ENCODE measurements at regions not wholly inside any gene's neighbourhood (a gene's known extent, or its start where the extent isn't known, plus 50 kb on each side); places are given as distances from the start of the nearest gene placed in this dataset.

DNA sequence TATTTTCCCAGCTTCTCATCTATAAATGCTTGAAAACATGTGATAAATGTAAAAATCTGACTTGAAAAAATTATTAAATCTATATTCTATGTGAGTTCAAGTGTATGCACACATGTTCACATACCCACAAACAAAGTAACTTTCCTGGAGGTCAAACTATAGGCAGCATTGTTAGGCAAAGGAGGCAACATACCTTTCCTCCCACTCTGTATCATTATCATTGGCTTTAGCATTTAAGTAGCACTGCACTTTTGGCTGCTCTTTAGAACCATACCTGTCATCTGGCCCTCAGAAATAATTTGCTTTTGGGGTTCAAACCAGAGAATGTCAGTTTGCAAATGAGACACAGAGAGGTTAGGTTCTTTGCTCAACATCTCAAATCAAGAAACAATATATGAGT is 102.4 kb upstream of the CCDC196 start:
- intact Hi-C loops (cut with micrococcal nuclease): no loop called here

DNA sequence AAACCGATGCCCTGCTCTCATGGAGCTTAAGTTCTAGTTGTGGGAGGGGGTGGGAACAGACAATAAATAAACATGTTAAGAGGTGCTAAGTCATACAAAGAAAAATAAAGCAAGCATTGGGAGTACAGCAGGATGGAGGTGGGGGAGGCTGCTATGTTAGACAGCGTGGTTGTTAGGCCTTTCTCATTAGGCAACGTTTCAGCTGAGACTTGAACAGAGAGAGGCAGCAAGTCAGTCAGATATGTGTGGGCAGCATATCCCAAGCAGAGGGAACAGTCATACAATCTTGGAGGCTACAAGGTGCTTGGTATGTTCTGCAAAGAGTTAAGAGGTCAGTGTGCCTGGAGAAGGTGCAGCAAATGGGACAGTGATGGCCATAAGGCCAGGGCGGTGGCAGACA is 97.7 kb upstream of the CCDC196 start:
- intact Hi-C loops (cut with micrococcal nuclease): no loop called here

DNA sequence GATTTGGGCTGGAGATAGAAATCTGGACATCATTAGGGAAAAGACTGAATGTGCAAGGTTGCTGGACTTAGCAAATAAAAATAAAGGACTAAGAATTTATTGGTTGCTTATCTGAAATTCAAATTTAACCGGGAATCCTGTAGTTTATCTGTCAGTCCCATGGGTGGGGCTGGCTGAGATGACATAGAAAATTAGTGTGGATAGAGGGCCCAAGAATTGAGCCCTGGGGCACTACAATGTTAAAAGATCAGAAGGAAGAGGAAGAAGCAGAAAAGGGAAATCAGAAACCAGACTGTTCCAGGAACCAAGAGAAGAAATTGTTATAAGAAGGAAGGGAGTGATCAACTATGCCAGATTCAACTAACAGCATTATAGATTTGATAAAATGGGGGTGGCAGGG is 96.7 kb upstream of the CCDC196 start:
- intact Hi-C loops (cut with micrococcal nuclease): no loop called here

DNA sequence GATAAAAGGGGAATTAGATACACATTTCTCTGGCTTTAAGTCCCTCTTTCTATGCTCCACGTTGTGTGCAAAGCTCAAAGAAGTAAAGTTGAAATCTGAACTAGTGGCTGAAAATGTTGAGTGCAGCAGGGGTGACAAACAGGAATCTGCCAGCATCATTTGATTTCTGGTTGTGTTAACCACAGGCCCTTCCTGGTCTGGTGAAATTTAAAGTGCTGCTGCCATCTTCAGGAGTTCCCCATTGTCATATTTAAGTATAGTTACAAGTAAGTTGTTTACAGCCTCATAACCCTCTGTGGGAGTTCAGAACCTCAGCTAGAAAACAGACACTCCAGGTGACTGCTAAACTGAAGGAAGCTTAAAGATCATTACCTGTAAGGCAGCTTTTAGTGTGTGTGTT is 90.9 kb upstream of the CCDC196 start:
- intact Hi-C loops (cut with micrococcal nuclease): loop anchor here (1.0 to 10.0 kb wide), 6 partner anchors 36 to 1230 kb away; partner anchors contain the start of gene FUT8

DNA sequence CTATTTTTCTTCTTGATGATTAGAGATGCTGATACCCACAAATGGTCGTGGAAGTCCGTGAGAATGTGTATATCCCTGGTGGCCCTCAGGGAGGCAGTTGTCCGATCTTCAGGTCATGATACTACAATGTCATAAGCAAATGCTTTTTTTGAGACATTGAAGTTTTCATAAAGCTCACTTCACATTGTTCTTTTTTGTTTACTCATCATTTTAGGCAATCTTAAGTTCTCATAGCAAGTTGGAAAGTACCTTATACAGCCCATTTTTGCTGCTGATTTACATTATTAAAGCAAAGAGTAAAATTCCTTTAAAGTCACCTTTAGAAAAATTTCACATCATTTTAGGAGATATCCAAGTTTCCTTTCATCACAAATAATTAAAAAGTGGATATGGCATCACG is 90.0 kb upstream of the CCDC196 start:
- intact Hi-C loops (cut with micrococcal nuclease): loop anchor here (10.0 kb wide), 2 partner anchors 581 to 981 kb away; partner anchors contain the start of gene FUT8

DNA sequence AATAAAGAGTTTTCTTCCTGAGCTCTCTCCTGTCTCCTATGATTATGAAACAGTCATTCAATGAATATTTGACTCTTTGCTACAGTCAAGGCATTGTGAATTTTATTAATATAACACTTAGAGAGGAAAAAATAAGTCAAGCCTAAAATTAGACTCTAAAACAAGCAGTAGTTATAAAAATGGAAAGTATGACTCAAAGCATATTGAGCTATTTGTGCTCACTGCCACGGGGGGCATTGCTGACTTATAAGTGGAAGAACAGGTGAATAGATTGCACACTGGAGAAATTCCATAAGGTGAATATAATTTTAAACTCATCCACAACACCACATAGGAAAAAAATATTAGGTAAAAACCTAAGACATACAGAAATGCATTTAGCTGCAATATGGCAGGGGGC is 87.7 kb upstream of the CCDC196 start:
- intact Hi-C loops (cut with micrococcal nuclease): loop anchor here (10.0 kb wide), 2 partner anchors 584 to 984 kb away; partner anchors contain the start of gene FUT8

DNA sequence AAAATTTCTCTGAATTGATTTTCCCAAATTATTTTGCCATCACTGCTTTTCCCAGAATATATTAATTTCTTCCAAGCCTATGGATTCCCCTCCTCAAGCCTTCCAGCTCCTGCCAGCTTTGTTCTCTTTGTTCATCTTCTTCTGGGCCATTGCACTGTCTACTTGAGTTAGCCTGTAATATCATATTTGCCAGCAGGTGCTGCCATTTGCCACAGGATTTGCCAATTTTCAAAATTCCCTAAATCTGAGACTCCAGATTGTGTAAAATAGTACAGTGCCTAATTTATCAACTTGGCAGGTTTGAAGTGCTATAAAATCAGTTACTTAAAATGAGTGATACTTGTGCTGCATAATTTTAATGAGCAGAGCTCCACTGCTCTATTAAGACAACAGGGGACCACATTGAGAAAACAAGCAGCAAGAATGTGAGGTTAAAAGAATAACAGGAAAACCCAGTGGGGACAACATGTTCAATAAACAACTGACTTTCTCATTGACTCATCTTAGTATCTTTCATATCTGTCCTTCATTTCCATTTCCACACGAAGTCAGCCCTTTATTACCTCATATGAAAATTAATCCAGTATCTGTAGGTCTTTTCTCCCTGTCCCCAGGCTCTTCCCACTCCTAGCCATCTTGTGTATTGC is 84.6 kb upstream of the CCDC196 start:
- intact Hi-C loops (cut with micrococcal nuclease): loop anchor here (5.0 kb wide), 1 partner anchor 716 kb away; no protein-coding TSS in a partner anchor

DNA sequence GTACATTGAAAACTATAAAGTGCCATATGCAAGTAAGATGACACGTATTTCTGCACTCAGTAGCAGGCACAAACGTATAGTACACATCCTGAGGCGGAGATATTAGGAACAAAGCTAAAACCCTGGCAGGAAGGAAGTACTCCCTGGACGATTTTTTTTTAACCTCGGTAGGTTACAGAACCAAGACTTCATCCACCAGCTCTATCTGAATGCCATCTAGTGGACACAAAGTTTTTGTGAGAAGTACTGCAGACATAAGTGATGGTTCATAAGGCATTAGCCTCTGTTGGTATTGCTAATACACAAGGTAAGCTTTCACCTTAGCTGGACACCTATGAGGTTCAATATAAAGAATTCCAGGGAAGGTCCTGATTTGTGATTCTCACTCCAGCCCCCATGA is 83.0 kb upstream of the CCDC196 start:
- intact Hi-C loops (cut with micrococcal nuclease): loop anchor here (1.0 to 5.0 kb wide), 2 partner anchors 44 to 714 kb away; no protein-coding TSS in a partner anchor

DNA sequence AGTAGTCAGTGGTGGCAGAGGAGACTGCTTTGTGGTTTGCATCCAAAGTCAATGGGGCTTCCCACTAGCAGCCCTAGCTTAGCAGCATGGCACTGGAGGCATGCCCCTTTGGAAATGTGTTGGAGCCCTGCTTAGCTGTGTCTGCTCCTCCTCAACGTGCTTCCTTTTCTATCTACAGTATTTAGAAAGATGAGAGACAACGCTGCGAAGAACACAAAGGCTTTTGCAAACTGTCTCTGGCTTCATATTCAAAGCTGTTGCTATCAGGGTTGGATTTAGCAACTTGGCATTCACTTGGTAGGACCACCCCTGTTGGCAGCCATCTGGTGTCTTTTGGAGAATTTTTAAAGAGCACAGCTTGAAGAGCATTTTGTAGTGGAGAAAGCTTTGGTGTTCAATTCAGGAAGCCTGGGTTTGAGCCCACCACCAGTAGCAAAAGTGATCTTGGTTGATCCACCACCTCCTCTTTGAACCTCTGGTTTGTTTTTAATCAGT is 82.1 kb upstream of the CCDC196 start:
- intact Hi-C loops (cut with micrococcal nuclease): loop anchor here (5.0 kb wide), 1 partner anchor 713 kb away; no protein-coding TSS in a partner anchor

DNA sequence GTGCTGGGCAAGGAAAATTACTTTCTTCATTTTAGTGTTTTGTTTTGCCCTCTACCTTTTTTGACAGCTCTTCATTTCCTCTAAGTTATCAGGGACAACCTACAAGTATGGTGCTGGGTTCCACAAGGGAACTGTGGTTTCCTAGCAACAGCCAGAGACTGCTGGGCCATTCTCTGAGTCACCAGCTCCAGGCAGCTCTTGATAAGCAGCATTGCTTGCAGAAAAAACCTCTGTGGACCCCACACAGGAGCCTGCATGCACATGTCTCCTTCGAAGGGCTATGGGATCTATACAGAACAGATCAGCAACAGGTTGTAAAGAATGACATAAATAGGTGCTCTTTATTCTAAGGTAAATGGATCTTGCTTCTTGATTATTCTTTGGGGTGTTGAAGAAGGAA is 81.0 kb upstream of the CCDC196 start:
- intact Hi-C loops (cut with micrococcal nuclease): no loop called here

DNA sequence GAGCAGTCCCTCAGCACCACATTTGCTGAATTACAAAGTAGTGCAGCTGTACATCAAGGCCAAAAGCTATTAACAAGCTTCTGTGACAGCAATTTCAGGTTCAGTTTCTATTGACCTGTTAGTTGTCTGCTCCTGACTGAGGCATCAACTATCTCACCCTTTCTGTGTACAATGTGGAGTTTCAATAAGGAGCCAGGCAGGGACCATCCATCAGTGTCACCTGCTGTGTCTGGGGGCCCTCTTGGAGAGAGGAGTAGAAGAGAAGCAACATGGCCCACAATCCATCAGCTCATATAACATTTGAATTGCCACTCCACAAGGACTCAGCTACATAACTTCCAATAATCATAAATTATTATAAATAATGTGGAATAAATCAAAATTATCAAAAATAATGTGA is 72.3 kb upstream of the CCDC196 start:
- intact Hi-C loops (cut with micrococcal nuclease): no loop called here

DNA sequence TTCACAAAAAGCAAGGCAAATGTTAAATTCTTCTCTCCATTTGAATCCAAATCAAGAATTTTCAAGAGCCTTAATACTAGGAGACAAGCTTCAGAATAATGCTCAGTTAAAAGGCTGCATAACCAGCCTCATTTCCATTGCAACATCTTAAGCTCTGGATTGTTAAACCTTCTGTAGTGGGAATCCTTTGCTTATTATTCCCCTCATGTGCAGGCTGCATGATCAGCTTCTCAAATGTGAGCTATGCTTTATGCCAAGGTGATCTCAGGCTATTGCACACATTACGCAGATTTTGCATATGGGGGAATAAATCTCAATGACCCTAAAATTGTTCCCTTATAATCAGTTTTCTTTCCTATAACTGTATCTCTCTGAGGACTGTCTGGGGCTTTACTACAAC is 71.7 kb upstream of the CCDC196 start:
- intact Hi-C loops (cut with micrococcal nuclease): no loop called here

DNA sequence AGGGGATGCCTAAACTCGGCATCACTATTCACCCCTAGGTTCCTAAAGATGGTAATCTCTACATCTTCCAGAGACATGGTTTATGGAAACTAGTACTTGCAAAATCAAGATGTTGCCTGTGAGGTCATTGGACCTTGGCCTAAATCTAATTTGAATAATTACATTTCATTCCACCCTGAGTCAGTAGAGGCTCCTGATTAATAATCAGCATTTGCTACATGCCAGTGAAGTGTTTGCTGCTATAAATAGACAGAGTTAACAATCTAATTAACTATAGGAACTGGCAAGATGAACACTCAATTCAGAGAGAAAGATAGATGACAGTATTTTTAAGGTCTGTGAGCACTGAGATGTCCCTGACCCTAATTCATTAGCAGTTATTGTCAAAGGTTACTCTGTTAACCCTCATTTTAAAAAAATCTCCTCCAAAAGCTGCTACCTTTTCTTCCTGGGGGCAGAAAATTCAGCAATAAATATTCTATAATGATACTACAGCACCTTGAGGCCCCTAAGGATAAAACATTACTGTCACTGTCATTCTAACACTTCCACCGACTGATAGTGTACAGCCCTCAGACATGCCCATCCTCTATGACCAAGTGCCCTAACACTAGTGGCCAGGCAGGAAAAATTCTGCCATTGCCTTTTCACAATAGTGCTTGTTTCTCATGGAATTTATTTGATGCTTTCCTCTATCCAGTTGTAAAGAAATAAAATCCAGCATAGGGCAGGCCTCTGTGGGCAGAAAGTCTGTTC is 65.7 kb upstream of the CCDC196 start:
- intact Hi-C loops (cut with micrococcal nuclease): no loop called here

DNA sequence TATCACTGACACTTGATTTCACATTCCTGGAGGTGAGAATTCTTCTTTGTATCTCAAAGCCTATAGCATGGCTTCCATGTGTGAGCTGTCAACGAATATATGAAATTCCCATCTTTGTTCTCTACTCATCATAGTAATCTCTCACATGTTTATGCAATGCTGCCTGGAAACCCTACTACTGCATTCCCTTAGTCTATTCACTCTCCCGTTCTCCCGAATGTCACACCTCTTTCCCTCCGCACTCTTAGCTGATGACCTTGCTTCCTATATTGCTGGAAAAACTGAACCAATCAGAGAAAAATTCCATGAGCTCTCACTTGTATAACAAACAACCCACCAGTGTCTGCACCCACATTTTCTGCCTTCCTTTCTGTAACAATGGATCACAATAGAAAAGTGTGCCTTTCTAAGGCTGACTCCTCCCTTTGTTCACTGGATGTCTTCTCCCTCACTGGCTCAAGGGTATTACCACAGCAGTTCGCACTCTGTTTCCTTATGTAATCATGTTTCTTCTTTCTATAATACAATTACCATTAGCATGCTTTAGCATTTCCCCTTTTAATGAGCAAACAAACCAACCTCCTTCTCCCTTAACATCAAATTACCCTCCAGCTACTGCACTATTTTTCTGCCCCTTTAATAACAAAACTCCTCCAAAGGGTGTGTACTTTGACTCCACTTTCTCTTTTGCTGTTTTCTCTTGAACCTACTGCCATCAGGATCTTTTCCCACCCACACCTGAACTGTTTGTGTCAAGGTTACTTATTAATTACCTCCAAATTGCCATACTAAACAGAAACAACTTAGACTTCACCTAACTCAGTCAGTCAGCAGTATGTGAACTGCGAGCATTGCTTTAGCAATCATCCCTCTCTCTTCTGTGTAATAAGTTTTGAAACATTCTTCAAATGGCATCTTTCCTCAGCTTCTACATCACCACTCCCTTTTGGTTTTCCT is 63.9 kb upstream of the CCDC196 start:
- intact Hi-C loops (cut with micrococcal nuclease): no loop called here

DNA sequence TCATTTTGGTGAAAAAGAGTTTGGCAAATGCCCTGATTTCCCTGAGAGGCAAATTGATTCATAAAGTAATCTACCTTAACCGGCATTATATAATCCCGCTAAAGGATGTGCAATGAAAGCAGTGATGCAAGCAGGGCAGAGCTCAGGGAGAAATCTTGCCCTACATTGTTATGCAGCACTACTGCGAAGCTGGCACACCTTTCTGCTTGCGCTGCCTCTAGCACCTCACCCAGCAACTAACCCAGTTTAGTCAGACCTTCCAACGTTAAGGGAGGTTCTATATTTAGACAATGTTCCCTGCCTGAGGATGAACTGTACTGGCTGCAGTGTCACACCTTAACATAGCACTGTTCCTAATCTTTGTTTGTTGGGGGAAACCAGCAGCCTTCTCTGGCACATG is 60.8 kb upstream of the CCDC196 start:
- intact Hi-C loops (cut with micrococcal nuclease): no loop called here

DNA sequence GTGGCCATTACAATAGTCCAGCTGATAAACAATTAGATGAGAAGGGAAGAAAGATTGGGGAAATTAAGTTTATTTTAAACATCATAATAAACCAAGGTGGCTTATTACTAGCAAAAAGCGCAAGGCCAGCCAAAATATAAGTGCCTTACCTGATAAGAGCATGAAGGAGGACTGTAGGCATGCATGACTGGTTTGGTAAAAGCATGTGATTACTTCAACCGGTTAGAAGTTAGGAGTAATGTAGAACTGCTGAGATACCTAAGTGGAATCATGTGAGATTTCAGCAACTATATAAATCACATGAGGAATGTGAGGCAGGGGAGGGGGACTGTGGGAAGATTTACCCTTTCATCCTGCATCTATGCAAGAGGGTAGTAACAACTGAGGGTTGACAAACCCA is 59.7 kb upstream of the CCDC196 start:
- intact Hi-C loops (cut with micrococcal nuclease): no loop called here

DNA sequence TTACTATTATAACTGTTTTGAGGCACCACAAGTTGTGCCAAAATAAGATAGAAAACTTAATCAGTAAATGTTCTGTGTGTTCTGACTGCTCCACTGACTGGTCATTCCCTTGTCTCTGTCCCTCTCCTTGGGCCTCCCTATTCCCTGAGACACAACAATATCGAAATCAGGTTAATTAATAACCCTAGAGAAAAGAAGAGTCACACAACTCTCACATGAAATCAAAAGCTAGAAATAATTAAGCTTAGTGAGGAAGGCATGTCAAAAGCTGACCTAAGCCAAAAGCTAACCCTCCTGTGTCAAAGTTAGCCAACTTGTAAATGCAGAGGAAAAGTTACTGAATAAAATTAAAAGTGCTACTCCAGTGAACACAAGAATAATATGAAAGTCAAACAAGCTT is 53.8 kb upstream of the CCDC196 start:
- intact Hi-C loops (cut with micrococcal nuclease): no loop called here

DNA sequence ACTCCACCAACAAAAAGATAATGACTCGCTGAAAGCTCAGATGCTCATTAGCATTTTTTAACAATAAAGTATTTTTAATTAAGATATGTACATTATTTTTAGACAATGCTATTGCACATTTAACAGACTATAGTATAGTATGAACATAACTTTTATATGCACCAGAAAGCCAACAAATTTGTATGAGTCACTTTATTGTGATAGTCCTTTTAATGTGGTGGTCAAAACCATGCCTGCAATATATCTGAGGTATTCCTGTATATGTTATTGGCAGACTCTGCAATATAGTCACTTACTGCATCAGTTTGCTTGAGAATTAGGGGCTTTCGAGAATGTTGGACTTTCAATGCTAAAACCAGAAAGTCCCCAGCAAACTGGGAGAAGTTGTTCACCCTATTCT is 51.7 kb upstream of the CCDC196 start:
- intact Hi-C loops (cut with micrococcal nuclease): no loop called here

DNA sequence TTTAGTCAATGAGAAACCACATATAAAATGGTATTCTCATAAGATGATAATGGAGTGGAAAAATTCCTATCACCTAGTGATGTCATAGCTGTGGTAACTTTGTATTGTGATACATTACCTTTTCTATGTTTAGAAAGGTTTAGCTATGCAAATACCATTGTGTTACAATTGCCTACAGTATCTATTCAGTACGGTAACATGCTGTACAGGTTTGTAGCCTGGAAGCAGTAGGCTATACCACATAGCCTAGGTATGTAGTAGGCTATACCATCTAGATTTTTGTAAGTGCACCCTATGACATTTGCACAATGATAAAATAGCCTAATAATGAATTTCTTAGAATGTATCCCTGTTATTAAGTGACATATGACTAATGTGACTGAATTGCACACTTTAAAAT is 50.5 kb upstream of the CCDC196 start:
- intact Hi-C loops (cut with micrococcal nuclease): no loop called here

All from T-helper 1 cell treated with Interleukin-12 subunit alpha and Interleukin-12 subunit beta and Interleukin-4 antibody, amounts not matched to agents 30 ng/mL and 1 ng/mL, for 36 hours (primary cell).